H1 (cell line): ENCODE measurements at regions not wholly inside any gene's neighbourhood (a gene's known extent, or its start where the extent isn't known, plus 50 kb on each side); places are given as distances from the start of the nearest gene placed in this dataset.

ENCODE experiments used
- BRCA1 ChIP-seq: IDR thresholded peaks from 2 replicates; pipeline ENCODE4 v1.6.1; 2012; ENCODE audit warnings: low read depth, low read length, improper control_type of control experiment
- CREB1 ChIP-seq: IDR thresholded peaks from 2 replicates; pipeline ENCODE4 v1.6.1; 2012; ENCODE audit warnings: inconsistent platforms
- CTCF ChIP-seq, 3 experiments: IDR thresholded peaks; 1 replicate in 2 of 3; 2 replicates in 1 of 3; pipeline versions ENCODE4 v1.5.1 to v1.6.1; 2011; ENCODE audit warnings: low read length in 3 of 3, mild to moderate bottlenecking in 3 of 3, inconsistent platforms in 2 of 3, low read depth in 1 of 3, moderate library complexity in 1 of 3; ENCODE audit not compliant: insufficient read depth in 1 of 3; ENCODE audit errors: control extremely low read depth in 1 of 3
- FOSL1 ChIP-seq: IDR thresholded peaks from 2 replicates; pipeline ENCODE4 v1.6.1; 2011; ENCODE audit warnings: mild to moderate bottlenecking, low read depth, low read length, moderate library complexity; ENCODE audit not compliant: insufficient read depth
- JUND ChIP-seq: IDR thresholded peaks from 2 replicates; pipeline ENCODE4 v1.6.1; 2011; ENCODE audit warnings: mild to moderate bottlenecking, improper control_type of control experiment, low read length
- MAX ChIP-seq: IDR thresholded peaks from 2 replicates; pipeline ENCODE4 v1.6.1; 2012; ENCODE audit warnings: inconsistent platforms
- POLR2A ChIP-seq, 2 experiments: IDR thresholded peaks; 1 replicate in 1 of 2; 2 replicates in 1 of 2; pipeline ENCODE4 v1.6.1; 2011; ENCODE audit warnings: low read depth in 2 of 2, low read length in 2 of 2, mild to moderate bottlenecking in 2 of 2; ENCODE audit errors: control extremely low read depth in 1 of 2
- POLR2AphosphoS5 ChIP-seq: IDR thresholded peaks from 2 replicates; pipeline ENCODE4 v1.6.1; 2011; ENCODE audit warnings: low read depth, low read length
- TF ChIP-seq, protein P1 (sequence below): IDR thresholded peaks from 2 replicates; pipeline ENCODE4 v1.6.1; 2011; ENCODE audit warnings: low read length, improper control_type of control experiment
- TF ChIP-seq, protein P2 (sequence below): IDR thresholded peaks from 2 replicates; pipeline ENCODE4 v1.6.1; 2012; ENCODE audit warnings: inconsistent platforms

DNA sequence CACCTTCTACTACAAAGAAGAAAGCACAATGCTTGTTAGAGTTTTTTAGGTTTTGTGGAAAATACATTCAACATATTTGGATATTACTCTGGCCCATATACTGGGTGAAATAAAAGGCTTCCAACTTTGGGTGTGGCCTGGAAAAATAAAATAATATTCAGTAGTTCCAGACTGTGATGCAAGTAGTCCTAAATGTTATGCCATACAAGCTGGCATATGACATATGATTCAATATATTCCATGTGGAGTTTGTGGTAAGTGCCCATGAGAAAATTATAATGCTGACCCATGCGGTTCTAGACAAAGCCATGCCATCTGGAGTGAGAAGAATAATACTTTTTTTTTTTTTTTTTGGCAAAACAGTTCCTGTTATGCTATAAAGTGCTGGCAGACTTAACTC, 683.3 kb downstream of the LUZP2 start:
- TF ChIP-seq CTCF (IDR thresholded peaks at IDR 0.05; ENCODE audit: control extremely low read depth in 1 of 3, insufficient read depth in 1 of 3, low read depth in 1 of 3, low read length in 3 of 3) (no peak), POLR2A (IDR thresholded peaks at IDR 0.05; ENCODE audit: control extremely low read depth in 1 of 2, low read depth in 2 of 2, low read length in 2 of 2) (no peak), FOSL1 (no peak), JUND (no peak), MAX (no peak), POLR2AphosphoS5 (no peak), CREB1 (no peak), BRCA1 (no peak)
- TF ChIP-seq, protein P1, sequence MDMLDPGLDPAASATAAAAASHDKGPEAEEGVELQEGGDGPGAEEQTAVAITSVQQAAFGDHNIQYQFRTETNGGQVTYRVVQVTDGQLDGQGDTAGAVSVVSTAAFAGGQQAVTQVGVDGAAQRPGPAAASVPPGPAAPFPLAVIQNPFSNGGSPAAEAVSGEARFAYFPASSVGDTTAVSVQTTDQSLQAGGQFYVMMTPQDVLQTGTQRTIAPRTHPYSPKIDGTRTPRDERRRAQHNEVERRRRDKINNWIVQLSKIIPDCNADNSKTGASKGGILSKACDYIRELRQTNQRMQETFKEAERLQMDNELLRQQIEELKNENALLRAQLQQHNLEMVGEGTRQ: no peak
- TF ChIP-seq, protein P2, sequence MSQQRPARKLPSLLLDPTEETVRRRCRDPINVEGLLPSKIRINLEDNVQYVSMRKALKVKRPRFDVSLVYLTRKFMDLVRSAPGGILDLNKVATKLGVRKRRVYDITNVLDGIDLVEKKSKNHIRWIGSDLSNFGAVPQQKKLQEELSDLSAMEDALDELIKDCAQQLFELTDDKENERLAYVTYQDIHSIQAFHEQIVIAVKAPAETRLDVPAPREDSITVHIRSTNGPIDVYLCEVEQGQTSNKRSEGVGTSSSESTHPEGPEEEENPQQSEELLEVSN: no peak
